Astrocyte (in vitro differentiated cells and primary cell): ENCODE measurements at regions not wholly inside any gene's neighbourhood (a gene's known extent, or its start where the extent isn't known, plus 50 kb on each side); places are given as distances from the start of the nearest gene placed in this dataset.

Experiments used
- DNase-seq: peaks from one replicate; pipeline ENCODE4 v3.0.0-alpha.2; 2010; ENCODE audit warnings: low read depth
- FAIRE-seq: peaks from 2 replicates; lab custom pipeline; 2011; peaks lifted over from hg19 to GRCh38; lab: Jason Lieb, UNC
- H2AFZ ChIP-seq: 2 replicates; pipeline ENCODE4 v1.6.0; 2012; ENCODE audit warnings: low read depth, low read length, inconsistent platforms
- H3K27ac ChIP-seq: 2 replicates; pipeline ENCODE4 v1.5.1; 2011; ENCODE audit warnings: low read depth, low read length, inconsistent platforms
- H3K27me3 ChIP-seq: 2 replicates; pipeline ENCODE4 v1.6.0; 2011; ENCODE audit warnings: low read length, inconsistent platforms; ENCODE audit not compliant: insufficient read depth
- H3K36me3 ChIP-seq: 2 replicates; pipeline ENCODE4 v1.5.1; 2011; ENCODE audit warnings: low read length, inconsistent platforms; ENCODE audit not compliant: insufficient read depth
- H3K4me1 ChIP-seq: 2 replicates; pipeline ENCODE4 v1.5.1; 2011; ENCODE audit warnings: low read length, inconsistent platforms; ENCODE audit not compliant: insufficient read depth
- H3K4me2 ChIP-seq: 2 replicates; pipeline ENCODE4 v1.6.0; 2012; ENCODE audit warnings: low read length, inconsistent platforms
- H3K4me3 ChIP-seq: 2 replicates; pipeline ENCODE4 v1.5.1; 2011; ENCODE audit warnings: low read depth, mild to moderate bottlenecking, low read length, inconsistent platforms; ENCODE audit not compliant: insufficient read depth
- H3K79me2 ChIP-seq: 2 replicates; pipeline ENCODE4 v1.6.0; 2012; ENCODE audit warnings: mild to moderate bottlenecking, low read length, inconsistent platforms; ENCODE audit not compliant: insufficient read depth
- H3K9ac ChIP-seq: 2 replicates; pipeline ENCODE4 v1.6.0; 2012; ENCODE audit warnings: mild to moderate bottlenecking, low read length, inconsistent platforms
- H3K9me3 ChIP-seq: 2 replicates; pipeline ENCODE4 v1.5.1; 2012; ENCODE audit warnings: low read depth, mild to moderate bottlenecking, low read length, inconsistent platforms; ENCODE audit not compliant: insufficient read depth
- H4K20me1 ChIP-seq: 2 replicates; pipeline ENCODE4 v1.6.0; 2012; ENCODE audit warnings: low read length, inconsistent platforms; ENCODE audit not compliant: insufficient read depth
- H3K27ac Mint-ChIP-seq: one replicate; pipeline ENCODE4 v1.8.0; 2021; ENCODE audit warnings: mild to moderate bottlenecking, mixed read lengths; ENCODE audit not compliant: unreplicated experiment
- H3K27me3 Mint-ChIP-seq: one replicate; pipeline ENCODE4 v1.8.0; 2021; ENCODE audit warnings: low read depth, mixed read lengths; ENCODE audit not compliant: unreplicated experiment
- H3K36me3 Mint-ChIP-seq: one replicate; pipeline ENCODE4 v1.8.0; 2021; ENCODE audit warnings: low read depth, mixed read lengths; ENCODE audit not compliant: unreplicated experiment
- H3K4me1 Mint-ChIP-seq: one replicate; pipeline ENCODE4 v1.8.0; 2021; ENCODE audit warnings: low read depth, mixed read lengths; ENCODE audit not compliant: unreplicated experiment
- H3K4me3 Mint-ChIP-seq: one replicate; pipeline ENCODE4 v1.8.0; 2021; ENCODE audit warnings: mild to moderate bottlenecking, moderate library complexity, mixed read lengths; ENCODE audit not compliant: unreplicated experiment
- H3K9me3 Mint-ChIP-seq: one replicate; pipeline ENCODE4 v1.8.0; 2021; ENCODE audit warnings: mild to moderate bottlenecking, mixed read lengths; ENCODE audit not compliant: unreplicated experiment
- CTCF ChIP-seq: IDR thresholded peaks from 2 replicates; pipeline ENCODE4 v1.5.1; 2011; ENCODE audit warnings: low read depth, mild to moderate bottlenecking, inconsistent platforms, low read length, moderate library complexity; ENCODE audit not compliant: insufficient read depth
- EZH2 ChIP-seq: IDR thresholded peaks from 2 replicates; pipeline ENCODE4 v1.6.1; 2012; ENCODE audit warnings: mild to moderate bottlenecking, low read length, inconsistent platforms; ENCODE audit not compliant: insufficient read depth

- Histone ChIP-seq H4K20me1 (no peaks in the 10 kb centered on the region), H3K4me3 (no peak overlapping the region), H3K9ac (no peak overlapping the region), H3K4me1 (no peaks in the 10 kb centered on the region), H3K27ac (no peak overlapping the region), H3K9me3 (peaks cover 4% of the 10 kb centered on the region), H3K36me3 (no peaks in the 10 kb centered on the region), H3K4me2 (no peak overlapping the region), H3K79me2 (no peaks in the 10 kb centered on the region), H3K27me3 (no peaks in the 10 kb centered on the region), H2AFZ (no peak overlapping the region)
- Mint-ChIP-seq H3K27ac (no peak overlapping the region), H3K9me3 (peaks cover 6% of the 10 kb centered on the region), H3K4me3 (no peak overlapping the region), H3K27me3 (peaks cover 44% of the 10 kb centered on the region), H3K36me3 (no peaks in the 10 kb centered on the region), H3K4me1 (peaks cover 3% of the 10 kb centered on the region)
- no peak for FAIRE-seq
- no peak for DNase-seq
- TF ChIP-seq EZH2, result no peak
- no peak for TF ChIP-seq CTCF
These were observed 464.2 kb downstream of the MED13L start for GRCh38 chr12:115813256-115813655.

GRCh38 chr12:115811929-115812328, 465.6 kb downstream of the MED13L start:
- no peaks in the 10 kb centered on the region for H3K4me1 ChIP-seq
- H3K27me3 ChIP-seq, result no peaks in the 10 kb centered on the region
- H3K36me3 Mint-ChIP-seq, result no peaks in the 10 kb centered on the region
- H3K4me3 Mint-ChIP-seq, result no peak overlapping the region
- H3K27ac ChIP-seq, result no peak overlapping the region
- no peaks in the 10 kb centered on the region for H3K79me2 ChIP-seq
- H3K9me3 Mint-ChIP-seq, result peaks cover 6% of the 10 kb centered on the region
- DNase-seq (no peak), FAIRE-seq (no peak)
- H4K20me1 ChIP-seq, result no peaks in the 10 kb centered on the region
- no peaks in the 10 kb centered on the region for H3K36me3 ChIP-seq
- H3K4me3 ChIP-seq, result no peak overlapping the region
- H3K4me2 ChIP-seq, result no peak overlapping the region
- peaks cover 4% of the 10 kb centered on the region for H3K9me3 ChIP-seq
- peaks cover 35% of the 10 kb centered on the region for H3K27me3 Mint-ChIP-seq
- H2AFZ ChIP-seq, result no peak overlapping the region
- TF ChIP-seq EZH2 (no peak), CTCF (no peak)
- peaks cover 3% of the 10 kb centered on the region for H3K4me1 Mint-ChIP-seq
- H3K27ac Mint-ChIP-seq, result no peak overlapping the region
- no peak overlapping the region for H3K9ac ChIP-seq

GRCh38 chr12:115811045-115811444, 466.4 kb downstream of the MED13L start:
- Histone ChIP-seq H3K9ac (no peak overlapping the region), H3K9me3 (peaks cover 4% of the 10 kb centered on the region), H3K4me2 (no peak overlapping the region), H3K27me3 (no peaks in the 10 kb centered on the region), H3K4me3 (no peak overlapping the region), H3K79me2 (no peaks in the 10 kb centered on the region), H3K4me1 (no peaks in the 10 kb centered on the region), H2AFZ (no peak overlapping the region), H3K27ac (no peak overlapping the region), H4K20me1 (no peaks in the 10 kb centered on the region), H3K36me3 (no peaks in the 10 kb centered on the region)
- no peak overlapping the region for H3K27ac Mint-ChIP-seq
- H3K4me1 Mint-ChIP-seq, result peaks cover 3% of the 10 kb centered on the region
- no peaks in the 10 kb centered on the region for H3K36me3 Mint-ChIP-seq
- FAIRE-seq (no peak), DNase-seq (no peak)
- H3K4me3 Mint-ChIP-seq, result no peak overlapping the region
- peaks cover 28% of the 10 kb centered on the region for H3K27me3 Mint-ChIP-seq
- no peak for TF ChIP-seq EZH2
- TF ChIP-seq CTCF, result no peak
- peaks cover 6% of the 10 kb centered on the region for H3K9me3 Mint-ChIP-seq
